ENCODE measurements at regions not wholly inside any gene's neighbourhood (a gene's known extent, or its start where the extent isn't known, plus 50 kb on each side); places are given as distances from the start of the nearest gene placed in this dataset.
"Not testable (repeated sequence)": the region's sequence is repeated elsewhere in the genome, so short reads cannot be mapped to it uniquely, and the experiment has no call there.

- H3K4me3 ChIP-seq (ENCODE audit: low read depth, low read length): no peak overlapping the region
- H3K9me3 ChIP-seq (ENCODE audit: control insufficient read depth in 2 of 2, low read length in 2 of 2): no peaks in the 10 kb centered on the region
- ATAC-seq (ENCODE audit: low read depth in 2 of 2): no peak
- H3K36me3 ChIP-seq (ENCODE audit: control insufficient read depth, insufficient read depth, low read length): no peaks in the 10 kb centered on the region
- Mint-ChIP-seq H3K27me3 (no peaks in the 10 kb centered on the region), H3K4me1 (no peaks in the 10 kb centered on the region), H3K9me3 (peaks cover 0 to 4% (median 0%) of the 10 kb centered on the region in 7 donors), H3K27ac (no peak overlapping the region), H3K36me3 (no peaks in the 10 kb centered on the region), H3K4me3 (no peak overlapping the region)
- DNase-seq: no peak
- no peaks in the 10 kb centered on the region for H3K4me1 ChIP-seq (ENCODE audit: control insufficient read depth, insufficient read depth, low read length, poor library complexity, severe bottlenecking)
- H3K27ac ChIP-seq (ENCODE audit: insufficient read depth, low read length, poor library complexity, severe bottlenecking): no peak overlapping the region
- H3K27me3 ChIP-seq (ENCODE audit: control insufficient read depth, insufficient read depth, low read length): no peaks in the 10 kb centered on the region
Measured at GRCh38 chr15:81828135-81828534, 217.7 kb downstream of the MEX3B start.

GRCh38 chr15:81825136-81825535 lies 220.7 kb downstream of the MEX3B start:
- Mint-ChIP-seq H3K36me3 (no peaks in the 10 kb centered on the region), H3K4me1 (no peaks in the 10 kb centered on the region), H3K27ac (no peak overlapping the region), H3K4me3 (no peak overlapping the region), H3K9me3 (peaks cover 0 to 4% (median 0%) of the 10 kb centered on the region in 7 donors), H3K27me3 (peaks cover 7% of the 10 kb centered on the region)
- no peak for DNase-seq
- Histone ChIP-seq H3K36me3 (ENCODE audit: control insufficient read depth, insufficient read depth, low read length) (no peaks in the 10 kb centered on the region), H3K27me3 (ENCODE audit: control insufficient read depth, insufficient read depth, low read length) (no peaks in the 10 kb centered on the region), H3K27ac (ENCODE audit: insufficient read depth, low read length, poor library complexity, severe bottlenecking) (no peak overlapping the region), H3K4me1 (ENCODE audit: control insufficient read depth, insufficient read depth, low read length, poor library complexity, severe bottlenecking) (no peaks in the 10 kb centered on the region), H3K4me3 (ENCODE audit: low read depth, low read length) (no peak overlapping the region), H3K9me3 (ENCODE audit: control insufficient read depth in 2 of 2, low read length in 2 of 2) (no peaks in the 10 kb centered on the region)
- no peak for ATAC-seq (ENCODE audit: low read depth in 2 of 2)

- H3K4me1 ChIP-seq (ENCODE audit: control insufficient read depth, insufficient read depth, low read length, poor library complexity, severe bottlenecking); DNase-seq; H3K27ac ChIP-seq (ENCODE audit: insufficient read depth, low read length, poor library complexity, severe bottlenecking); H3K9me3 ChIP-seq (ENCODE audit: control insufficient read depth in 2 of 2, low read length in 2 of 2); H3K4me3 Mint-ChIP-seq; H3K27ac Mint-ChIP-seq; H3K4me3 ChIP-seq (ENCODE audit: low read depth, low read length); H3K36me3 Mint-ChIP-seq; H3K9me3 Mint-ChIP-seq; H3K4me1 Mint-ChIP-seq; H3K27me3 ChIP-seq (ENCODE audit: control insufficient read depth, insufficient read depth, low read length); H3K36me3 ChIP-seq (ENCODE audit: control insufficient read depth, insufficient read depth, low read length); H3K27me3 Mint-ChIP-seq; ATAC-seq (ENCODE audit: low read depth in 2 of 2): not testable (repeated sequence)
Measured at GRCh38 chr15:81822587-81822986, 223.2 kb downstream of the MEX3B start.

- H3K27ac ChIP-seq (ENCODE audit: insufficient read depth, low read length, poor library complexity, severe bottlenecking): no peak overlapping the region
- no peaks in the 10 kb centered on the region for H3K4me1 ChIP-seq (ENCODE audit: control insufficient read depth, insufficient read depth, low read length, poor library complexity, severe bottlenecking)
- H3K36me3 Mint-ChIP-seq: no peaks in the 10 kb centered on the region
- no peaks in the 10 kb centered on the region for H3K27me3 ChIP-seq (ENCODE audit: control insufficient read depth, insufficient read depth, low read length)
- H3K27ac Mint-ChIP-seq: no peak overlapping the region
- no peak overlapping the region for H3K4me3 ChIP-seq (ENCODE audit: low read depth, low read length)
- no peaks in the 10 kb centered on the region for H3K9me3 ChIP-seq (ENCODE audit: control insufficient read depth in 2 of 2, low read length in 2 of 2)
- no peak for ATAC-seq (ENCODE audit: low read depth in 2 of 2)
- DNase-seq: no peak
- peaks cover 0 to 4% (median 0%) of the 10 kb centered on the region in 7 donors for H3K9me3 Mint-ChIP-seq
- H3K4me1 Mint-ChIP-seq: no peaks in the 10 kb centered on the region
- no peaks in the 10 kb centered on the region for H3K36me3 ChIP-seq (ENCODE audit: control insufficient read depth, insufficient read depth, low read length)
- H3K27me3 Mint-ChIP-seq: peaks cover 7% of the 10 kb centered on the region
- H3K4me3 Mint-ChIP-seq: no peak overlapping the region
Measured at GRCh38 chr15:81819924-81820635, 225.7 kb downstream of the MEX3B start.

GRCh38 chr15:81814882-81815455 lies 230.8 kb downstream of the MEX3B start:
- Mint-ChIP-seq H3K36me3 (no peaks in the 10 kb centered on the region), H3K4me1 (no peaks in the 10 kb centered on the region), H3K9me3 (no peaks in the 10 kb centered on the region), H3K27me3 (no peaks in the 10 kb centered on the region), H3K27ac (no peak overlapping the region), H3K4me3 (no peak overlapping the region)
- Histone ChIP-seq H3K9me3 (ENCODE audit: control insufficient read depth in 2 of 2, low read length in 2 of 2) (no peaks in the 10 kb centered on the region), H3K27ac (ENCODE audit: insufficient read depth, low read length, poor library complexity, severe bottlenecking) (no peak overlapping the region), H3K27me3 (ENCODE audit: control insufficient read depth, insufficient read depth, low read length) (no peaks in the 10 kb centered on the region), H3K4me1 (ENCODE audit: control insufficient read depth, insufficient read depth, low read length, poor library complexity, severe bottlenecking) (no peaks in the 10 kb centered on the region), H3K4me3 (ENCODE audit: low read depth, low read length) (no peak overlapping the region), H3K36me3 (ENCODE audit: control insufficient read depth, insufficient read depth, low read length) (no peaks in the 10 kb centered on the region)
- ATAC-seq (ENCODE audit: low read depth in 2 of 2): no peak
- no peak for DNase-seq

- ATAC-seq (ENCODE audit: low read depth in 2 of 2) (no peak), DNase-seq (no peak)
- Mint-ChIP-seq H3K4me1 (no peaks in the 10 kb centered on the region), H3K27ac (no peak overlapping the region), H3K27me3 (no peaks in the 10 kb centered on the region), H3K4me3 (no peak overlapping the region), H3K36me3 (no peaks in the 10 kb centered on the region), H3K9me3 (no peaks in the 10 kb centered on the region)
- Histone ChIP-seq H3K36me3 (ENCODE audit: control insufficient read depth, insufficient read depth, low read length) (no peaks in the 10 kb centered on the region), H3K27me3 (ENCODE audit: control insufficient read depth, insufficient read depth, low read length) (no peaks in the 10 kb centered on the region), H3K9me3 (ENCODE audit: control insufficient read depth in 2 of 2, low read length in 2 of 2) (no peaks in the 10 kb centered on the region), H3K4me1 (ENCODE audit: control insufficient read depth, insufficient read depth, low read length, poor library complexity, severe bottlenecking) (no peaks in the 10 kb centered on the region), H3K27ac (ENCODE audit: insufficient read depth, low read length, poor library complexity, severe bottlenecking) (no peak overlapping the region), H3K4me3 (ENCODE audit: low read depth, low read length) (no peak overlapping the region)
Measured at GRCh38 chr15:81813215-81813614, 232.6 kb downstream of the MEX3B start.

- Mint-ChIP-seq H3K4me3 (no peak overlapping the region), H3K27me3 (no peaks in the 10 kb centered on the region), H3K9me3 (no peaks in the 10 kb centered on the region), H3K36me3 (no peaks in the 10 kb centered on the region), H3K27ac (no peak overlapping the region), H3K4me1 (no peaks in the 10 kb centered on the region)
- H3K4me1 ChIP-seq (ENCODE audit: control insufficient read depth, insufficient read depth, low read length, poor library complexity, severe bottlenecking): no peaks in the 10 kb centered on the region
- H3K9me3 ChIP-seq (ENCODE audit: control insufficient read depth in 2 of 2, low read length in 2 of 2): no peaks in the 10 kb centered on the region
- H3K36me3 ChIP-seq (ENCODE audit: control insufficient read depth, insufficient read depth, low read length): no peaks in the 10 kb centered on the region
- no peak overlapping the region for H3K4me3 ChIP-seq (ENCODE audit: low read depth, low read length)
- ATAC-seq (ENCODE audit: low read depth in 2 of 2): no peak
- no peak for DNase-seq
- no peaks in the 10 kb centered on the region for H3K27me3 ChIP-seq (ENCODE audit: control insufficient read depth, insufficient read depth, low read length)
- no peak overlapping the region for H3K27ac ChIP-seq (ENCODE audit: insufficient read depth, low read length, poor library complexity, severe bottlenecking)
Measured at GRCh38 chr15:81812456-81812855, 233.4 kb downstream of the MEX3B start.

- no peaks in the 10 kb centered on the region for H3K27me3 ChIP-seq (ENCODE audit: control insufficient read depth, insufficient read depth, low read length)
- H3K4me3 ChIP-seq (ENCODE audit: low read depth, low read length): no peak overlapping the region
- H3K27me3 Mint-ChIP-seq: no peaks in the 10 kb centered on the region
- no peaks in the 10 kb centered on the region for H3K36me3 Mint-ChIP-seq
- H3K4me1 Mint-ChIP-seq: no peaks in the 10 kb centered on the region
- no peak overlapping the region for H3K27ac Mint-ChIP-seq
- no peak overlapping the region for H3K4me3 Mint-ChIP-seq
- H3K36me3 ChIP-seq (ENCODE audit: control insufficient read depth, insufficient read depth, low read length): no peaks in the 10 kb centered on the region
- no peak for ATAC-seq (ENCODE audit: low read depth in 2 of 2)
- no peaks in the 10 kb centered on the region for H3K9me3 Mint-ChIP-seq
- H3K27ac ChIP-seq (ENCODE audit: insufficient read depth, low read length, poor library complexity, severe bottlenecking): no peak overlapping the region
- H3K4me1 ChIP-seq (ENCODE audit: control insufficient read depth, insufficient read depth, low read length, poor library complexity, severe bottlenecking): no peaks in the 10 kb centered on the region
- DNase-seq: no peak
- H3K9me3 ChIP-seq (ENCODE audit: control insufficient read depth in 2 of 2, low read length in 2 of 2): no peaks in the 10 kb centered on the region
Measured at GRCh38 chr15:81811736-81812135, 234.1 kb downstream of the MEX3B start.
